MM.1S (cell line): ENCODE measurements at regions not wholly inside any gene's neighbourhood (a gene's known extent, or its start where the extent isn't known, plus 50 kb on each side); places are given as distances from the start of the nearest gene placed in this dataset.

Experiments used
- DNase-seq: peaks from one replicate; pipeline ENCODE4 v3.0.0-alpha.2; 2015
- H2AFZ ChIP-seq: fragments of 300-600 bp; sonication (generic); 2 replicates; pipeline ENCODE4 v1.6.0; 2016; ENCODE audit warnings: antibody characterized with exemption, low read length
- H3F3A ChIP-seq: fragments of 300-600 bp; sonication (generic); 2 replicates; pipeline ENCODE4 v1.6.1; 2016; ENCODE audit warnings: mild to moderate bottlenecking, antibody characterized with exemption, low read length, moderate library complexity, mixed read lengths; ENCODE audit not compliant: insufficient read depth
- H3K27ac ChIP-seq: fragments of 300-600 bp; sonication (generic); 2 replicates; pipeline ENCODE4 v1.5.1; 2016; ENCODE audit warnings: mild to moderate bottlenecking, low read length
- H3K27me3 ChIP-seq: fragments of 300-600 bp; sonication (generic); replicated peaks from 2 replicates; pipeline ENCODE4 v1.6.0; 2016; ENCODE audit warnings: low read length; ENCODE audit not compliant: insufficient read depth
- H3K36me3 ChIP-seq: fragments of 300-600 bp; sonication (generic); replicated peaks from 2 replicates; pipeline ENCODE4 v1.6.1; 2016; ENCODE audit warnings: mild to moderate bottlenecking, low read length, mixed read lengths; ENCODE audit not compliant: insufficient read depth
- H3K4me1 ChIP-seq: fragments of 300-600 bp; sonication (generic); 2 replicates; pipeline ENCODE4 v1.6.1; 2016; ENCODE audit warnings: low read length, mixed read lengths
- H3K4me2 ChIP-seq: fragments of 300-600 bp; sonication (generic); 2 replicates; pipeline ENCODE4 v1.6.0; 2016; ENCODE audit warnings: low read depth, low read length
- H3K4me3 ChIP-seq: fragments of 300-600 bp; sonication (generic); 2 replicates; pipeline ENCODE4 v1.5.1; 2016; ENCODE audit warnings: low read length, mixed read lengths
- H3K79me2 ChIP-seq: fragments of 300-600 bp; sonication (generic); 2 replicates; pipeline ENCODE4 v1.6.1; 2016; ENCODE audit warnings: mixed run types, low read length, mixed read lengths
- H3K9ac ChIP-seq: fragments of 300-600 bp; sonication (generic); 2 replicates; pipeline ENCODE4 v1.6.1; 2016; ENCODE audit warnings: low read length, mixed read lengths
- H3K9me2 ChIP-seq: fragments of 300-600 bp; sonication (generic); replicated peaks from 2 replicates; pipeline ENCODE4 v1.6.1; 2016; ENCODE audit warnings: mild to moderate bottlenecking, low read length, mixed read lengths; ENCODE audit not compliant: insufficient read depth
- H3K9me3 ChIP-seq: fragments of 300-600 bp; sonication (generic); replicated peaks from 2 replicates; pipeline ENCODE4 v1.6.1; 2016; ENCODE audit warnings: mild to moderate bottlenecking, low read length, mixed read lengths; ENCODE audit not compliant: insufficient read depth
- H4K20me1 ChIP-seq: fragments of 300-600 bp; sonication (generic); 2 replicates; pipeline ENCODE4 v1.6.1; 2016; ENCODE audit warnings: mild to moderate bottlenecking, low read length, moderate library complexity, mixed read lengths; ENCODE audit not compliant: insufficient read depth
- CTCF ChIP-seq: fragments of 300-600 bp; sonication (generic); IDR thresholded peaks from 2 replicates; pipeline ENCODE4 v1.5.1; 2016; ENCODE audit warnings: antibody characterized with exemption, low read length, mixed read lengths
- EZH2 ChIP-seq: fragments of 300-600 bp; sonication (generic); optimal IDR thresholded peaks from 2 replicates; pipeline ENCODE3; 2017; ENCODE audit warnings: low read depth, mild to moderate bottlenecking, antibody characterized with exemption, low read length, mixed read lengths
- EZH2phosphoT487 ChIP-seq: fragments of 300-600 bp; sonication (generic); IDR thresholded peaks from 2 replicates; pipeline ENCODE4 v1.6.1; 2018; ENCODE audit warnings: antibody characterized with exemption, low read length

- no peak for DNase-seq
- Histone ChIP-seq H3K4me2 (no peak overlapping the region), H3K9me3 (no peaks in the 10 kb centered on the region), H3K9me2 (no peaks in the 10 kb centered on the region), H4K20me1 (no peaks in the 10 kb centered on the region), H3F3A (no peaks in the 10 kb centered on the region), H3K4me3 (no peak overlapping the region), H2AFZ (no peak overlapping the region), H3K27ac (no peak overlapping the region), H3K9ac (no peak overlapping the region), H3K36me3 (no peaks in the 10 kb centered on the region), H3K27me3 (no peaks in the 10 kb centered on the region), H3K4me1 (no peaks in the 10 kb centered on the region), H3K79me2 (no peaks in the 10 kb centered on the region)
- TF ChIP-seq EZH2 = no peak
- TF ChIP-seq CTCF = no peak
- no peak for TF ChIP-seq EZH2phosphoT487
Observed at GRCh38 chr11:12611352-12611751, 62.9 kb upstream of the TEAD1 start.

- no peaks in the 10 kb centered on the region for H4K20me1 ChIP-seq
- no peak overlapping the region for H3K4me3 ChIP-seq
- H3K9ac ChIP-seq = no peak overlapping the region
- H3F3A ChIP-seq = no peaks in the 10 kb centered on the region
- no peaks in the 10 kb centered on the region for H3K36me3 ChIP-seq
- H3K27ac ChIP-seq = no peak overlapping the region
- no peaks in the 10 kb centered on the region for H3K4me1 ChIP-seq
- H3K4me2 ChIP-seq = no peak overlapping the region
- TF ChIP-seq CTCF (no peak), EZH2 (no peak), EZH2phosphoT487 (no peak)
- H2AFZ ChIP-seq = no peak overlapping the region
- no peaks in the 10 kb centered on the region for H3K9me3 ChIP-seq
- H3K79me2 ChIP-seq = no peaks in the 10 kb centered on the region
- no peaks in the 10 kb centered on the region for H3K27me3 ChIP-seq
- DNase-seq = no peak
- no peaks in the 10 kb centered on the region for H3K9me2 ChIP-seq
Observed at GRCh38 chr11:12617632-12618031, 56.6 kb upstream of the TEAD1 start.

GRCh38 chr11:12618743-12619540 is 55.3 kb upstream of the TEAD1 start:
- no peaks in the 10 kb centered on the region for H3F3A ChIP-seq
- no peak overlapping the region for H3K27ac ChIP-seq
- H3K36me3 ChIP-seq = no peaks in the 10 kb centered on the region
- H3K9me2 ChIP-seq = no peaks in the 10 kb centered on the region
- H3K4me1 ChIP-seq = no peaks in the 10 kb centered on the region
- no peak for DNase-seq
- no peak overlapping the region for H3K4me3 ChIP-seq
- no peak overlapping the region for H3K9ac ChIP-seq
- H2AFZ ChIP-seq = no peak overlapping the region
- H3K79me2 ChIP-seq = no peaks in the 10 kb centered on the region
- no peaks in the 10 kb centered on the region for H3K9me3 ChIP-seq
- no peaks in the 10 kb centered on the region for H3K27me3 ChIP-seq
- H4K20me1 ChIP-seq = no peaks in the 10 kb centered on the region
- TF ChIP-seq EZH2 (no peak), CTCF (no peak), EZH2phosphoT487 (no peak)
- H3K4me2 ChIP-seq = no peak overlapping the region
